Esophagus squamous epithelium (tissue), 4 donors: ENCODE measurements at regions not wholly inside any gene's neighbourhood (a gene's known extent, or its start where the extent isn't known, plus 50 kb on each side); places are given as distances from the start of the nearest gene placed in this dataset.

ENCODE experiments used
- POLR2A ChIP-seq, 4 donors: fragments of 450-650 bp; IDR thresholded peaks; one replicate each; pipeline ENCODE4 v1.6.1; 2017; ENCODE audit warnings: antibody characterized with exemption in 4 of 4, mild to moderate bottlenecking in 4 of 4, moderate library complexity in 3 of 4
- TF ChIP-seq, protein P1 (sequence below), 6 experiments: fragments of 450-650 bp in 4 of 6; fragments of 200-600 bp in 2 of 6; sonication (generic) in 2 of 6; IDR thresholded peaks; one replicate each; pipeline ENCODE4 v1.5.1; 2016 to 2019; ENCODE audit warnings: antibody characterized with exemption in 6 of 6, mild to moderate bottlenecking in 4 of 6, moderate library complexity in 4 of 6

DNA sequence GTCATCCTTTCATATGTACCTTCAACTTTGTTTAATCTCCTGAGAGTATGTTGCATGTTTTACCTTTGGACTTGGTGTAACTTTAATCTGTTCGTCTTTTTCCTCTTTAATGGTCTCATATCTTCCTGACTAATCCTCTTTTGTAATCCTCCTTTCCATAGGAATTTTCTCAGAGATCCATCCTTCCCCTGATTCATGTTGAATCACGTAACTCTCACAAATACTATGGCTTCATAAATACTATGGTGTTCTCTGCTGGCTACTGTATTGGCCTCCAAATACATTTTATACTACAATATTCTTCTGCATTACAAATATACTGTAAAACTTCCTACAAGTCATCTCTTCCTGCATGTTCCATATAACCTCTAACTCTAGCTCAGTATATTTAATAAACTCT is 317.7 kb upstream of the ADGRB3 start:
- TF ChIP-seq, protein P1, sequence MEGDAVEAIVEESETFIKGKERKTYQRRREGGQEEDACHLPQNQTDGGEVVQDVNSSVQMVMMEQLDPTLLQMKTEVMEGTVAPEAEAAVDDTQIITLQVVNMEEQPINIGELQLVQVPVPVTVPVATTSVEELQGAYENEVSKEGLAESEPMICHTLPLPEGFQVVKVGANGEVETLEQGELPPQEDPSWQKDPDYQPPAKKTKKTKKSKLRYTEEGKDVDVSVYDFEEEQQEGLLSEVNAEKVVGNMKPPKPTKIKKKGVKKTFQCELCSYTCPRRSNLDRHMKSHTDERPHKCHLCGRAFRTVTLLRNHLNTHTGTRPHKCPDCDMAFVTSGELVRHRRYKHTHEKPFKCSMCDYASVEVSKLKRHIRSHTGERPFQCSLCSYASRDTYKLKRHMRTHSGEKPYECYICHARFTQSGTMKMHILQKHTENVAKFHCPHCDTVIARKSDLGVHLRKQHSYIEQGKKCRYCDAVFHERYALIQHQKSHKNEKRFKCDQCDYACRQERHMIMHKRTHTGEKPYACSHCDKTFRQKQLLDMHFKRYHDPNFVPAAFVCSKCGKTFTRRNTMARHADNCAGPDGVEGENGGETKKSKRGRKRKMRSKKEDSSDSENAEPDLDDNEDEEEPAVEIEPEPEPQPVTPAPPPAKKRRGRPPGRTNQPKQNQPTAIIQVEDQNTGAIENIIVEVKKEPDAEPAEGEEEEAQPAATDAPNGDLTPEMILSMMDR (IDR thresholded peaks at IDR 0.05) = no peak
- no peak for TF ChIP-seq POLR2A (IDR thresholded peaks at IDR 0.05)
